ENCODE measurements at regions not wholly inside any gene's neighbourhood (a gene's known extent, or its start where the extent isn't known, plus 50 kb on each side); places are given as distances from the start of the nearest gene placed in this dataset.
A peak's percentile ranks its signal among the peaks of the same experiment; 100 is the strongest.

DNA sequence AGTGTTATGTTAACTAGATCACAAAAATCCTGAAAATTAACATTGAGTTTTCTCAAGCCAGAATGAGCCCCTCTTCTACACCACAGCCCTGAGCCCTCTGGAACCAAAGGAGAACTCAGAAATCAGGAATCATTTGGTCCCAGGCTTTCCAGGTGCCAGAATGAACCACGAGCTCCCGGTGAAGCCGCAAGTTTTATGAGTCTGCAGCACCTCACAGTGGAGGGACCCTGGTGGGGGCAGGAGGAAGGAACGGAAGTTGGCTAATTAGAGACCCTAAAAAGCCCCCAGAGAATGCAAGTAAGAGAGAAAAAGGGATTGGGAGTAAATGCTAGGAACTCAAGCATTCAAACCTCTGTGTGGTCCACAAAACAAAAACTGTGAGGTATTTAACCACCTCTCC is 52.9 kb upstream of the BCL2L14 start:
- Mint-ChIP-seq H3K4me3 (no peak overlapping the region), H3K27ac (ENCODE audit: unreplicated experiment) (no peak overlapping the region)
- TF ChIP-seq, protein P1, sequence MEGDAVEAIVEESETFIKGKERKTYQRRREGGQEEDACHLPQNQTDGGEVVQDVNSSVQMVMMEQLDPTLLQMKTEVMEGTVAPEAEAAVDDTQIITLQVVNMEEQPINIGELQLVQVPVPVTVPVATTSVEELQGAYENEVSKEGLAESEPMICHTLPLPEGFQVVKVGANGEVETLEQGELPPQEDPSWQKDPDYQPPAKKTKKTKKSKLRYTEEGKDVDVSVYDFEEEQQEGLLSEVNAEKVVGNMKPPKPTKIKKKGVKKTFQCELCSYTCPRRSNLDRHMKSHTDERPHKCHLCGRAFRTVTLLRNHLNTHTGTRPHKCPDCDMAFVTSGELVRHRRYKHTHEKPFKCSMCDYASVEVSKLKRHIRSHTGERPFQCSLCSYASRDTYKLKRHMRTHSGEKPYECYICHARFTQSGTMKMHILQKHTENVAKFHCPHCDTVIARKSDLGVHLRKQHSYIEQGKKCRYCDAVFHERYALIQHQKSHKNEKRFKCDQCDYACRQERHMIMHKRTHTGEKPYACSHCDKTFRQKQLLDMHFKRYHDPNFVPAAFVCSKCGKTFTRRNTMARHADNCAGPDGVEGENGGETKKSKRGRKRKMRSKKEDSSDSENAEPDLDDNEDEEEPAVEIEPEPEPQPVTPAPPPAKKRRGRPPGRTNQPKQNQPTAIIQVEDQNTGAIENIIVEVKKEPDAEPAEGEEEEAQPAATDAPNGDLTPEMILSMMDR (conservative IDR thresholded peaks at IDR 0.05) = peak; percentile 46

GRCh38 chr12:12018454-12018853 is 52.3 kb upstream of the BCL2L14 start:
- TF ChIP-seq, protein P1 (conservative IDR thresholded peaks at IDR 0.05) = no peak
- Mint-ChIP-seq H3K9me3 (no peaks in the 10 kb centered on the region), H3K4me3 (no peak overlapping the region), H3K4me1 (peaks cover 4% of the 10 kb centered on the region), H3K36me3 (ENCODE audit: low read depth) (no peaks in the 10 kb centered on the region), H3K27me3 (ENCODE audit: low read depth) (no peaks in the 10 kb centered on the region), H3K27ac (ENCODE audit: unreplicated experiment) (peak overlapping the region; percentile 79)
- no peak for DNase-seq (ENCODE audit: low read depth, low spot score)

More for the DNA sequence above, 52.9 kb upstream of the BCL2L14 start:
- Mint-ChIP-seq H3K4me1 (peaks cover 4% of the 10 kb centered on the region), H3K36me3 (ENCODE audit: low read depth) (no peaks in the 10 kb centered on the region), H3K9me3 (no peaks in the 10 kb centered on the region), H3K27me3 (ENCODE audit: low read depth) (no peaks in the 10 kb centered on the region)
- no peak for DNase-seq (ENCODE audit: low read depth, low spot score)

DNA sequence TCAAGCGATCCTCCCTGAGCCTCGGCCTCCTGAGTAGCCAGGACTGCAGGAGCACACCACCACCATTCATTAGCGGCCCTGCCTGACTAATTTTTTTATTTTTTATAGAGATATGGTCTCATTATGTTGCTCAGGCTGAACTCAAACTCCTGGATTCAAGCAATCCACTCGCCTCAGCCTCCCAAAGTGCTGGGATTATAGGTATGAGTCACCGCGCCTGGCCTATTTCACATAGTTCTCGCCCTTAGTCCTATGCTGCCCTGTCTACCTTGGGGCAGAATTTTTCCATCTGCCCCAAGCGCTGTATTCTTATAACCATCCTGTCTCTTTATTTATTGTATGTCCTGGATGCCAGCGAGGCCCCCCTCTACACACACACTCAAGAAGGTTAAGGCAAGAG is 50.9 kb upstream of the BCL2L14 start:
- Mint-ChIP-seq H3K27me3 (ENCODE audit: low read depth) (no peaks in the 10 kb centered on the region), H3K36me3 (ENCODE audit: low read depth) (no peaks in the 10 kb centered on the region), H3K4me1 (peaks cover 4% of the 10 kb centered on the region), H3K4me3 (no peak overlapping the region), H3K27ac (ENCODE audit: unreplicated experiment) (no peak overlapping the region), H3K9me3 (no peaks in the 10 kb centered on the region)
- TF ChIP-seq, protein P1 (conservative IDR thresholded peaks at IDR 0.05) = no peak
- DNase-seq (ENCODE audit: low read depth, low spot score) = no peak

DNA sequence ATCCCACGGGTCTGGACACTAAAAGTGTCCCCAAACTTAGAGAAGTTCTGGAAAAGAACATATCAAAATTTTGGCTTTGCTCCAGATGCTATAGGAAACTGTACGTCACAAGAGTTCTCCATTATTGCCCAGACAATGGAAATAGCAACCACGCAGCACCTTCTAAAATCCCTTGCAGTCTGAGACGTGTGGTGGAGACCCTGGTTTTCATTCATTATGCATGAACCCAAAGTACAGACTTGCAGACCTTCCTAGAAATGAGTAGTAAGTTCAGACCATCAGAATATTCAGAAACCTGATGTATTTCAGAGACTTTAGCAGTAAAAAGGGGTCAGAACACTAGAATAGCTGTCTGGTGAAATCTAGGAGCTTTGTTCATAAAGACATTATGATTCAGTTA is 50.0 kb upstream of the BCL2L14 start:
- TF ChIP-seq, protein P1 (conservative IDR thresholded peaks at IDR 0.05) = no peak
- H3K27me3 Mint-ChIP-seq (ENCODE audit: low read depth) = no peaks in the 10 kb centered on the region
- peaks cover 4% of the 10 kb centered on the region for H3K4me1 Mint-ChIP-seq
- no peak overlapping the region for H3K27ac Mint-ChIP-seq (ENCODE audit: unreplicated experiment)
- no peak for DNase-seq (ENCODE audit: low read depth, low spot score)
- no peaks in the 10 kb centered on the region for H3K9me3 Mint-ChIP-seq
- H3K36me3 Mint-ChIP-seq (ENCODE audit: low read depth) = no peaks in the 10 kb centered on the region
- no peak overlapping the region for H3K4me3 Mint-ChIP-seq

Data from neural crest cell (in vitro differentiated cells).